Hepatocyte (in vitro differentiated cells): ENCODE measurements at regions not wholly inside any gene's neighbourhood (a gene's known extent, or its start where the extent isn't known, plus 50 kb on each side); places are given as distances from the start of the nearest gene placed in this dataset.

ENCODE experiments used
- EZH2 ChIP-seq: fragments of 200-600 bp; sonication (generic); IDR thresholded peaks from 2 replicates; pipeline ENCODE4 v1.6.1; 2016; ENCODE audit warnings: antibody characterized with exemption, mild to moderate bottlenecking, borderline replicate concordance
- TF ChIP-seq, protein P1 (sequence below): fragments of 200-600 bp; sonication (generic); IDR thresholded peaks from 2 replicates; pipeline ENCODE4 v1.5.1; 2016; ENCODE audit warnings: antibody characterized with exemption, mild to moderate bottlenecking; ENCODE audit not compliant: poor library complexity

DNA sequence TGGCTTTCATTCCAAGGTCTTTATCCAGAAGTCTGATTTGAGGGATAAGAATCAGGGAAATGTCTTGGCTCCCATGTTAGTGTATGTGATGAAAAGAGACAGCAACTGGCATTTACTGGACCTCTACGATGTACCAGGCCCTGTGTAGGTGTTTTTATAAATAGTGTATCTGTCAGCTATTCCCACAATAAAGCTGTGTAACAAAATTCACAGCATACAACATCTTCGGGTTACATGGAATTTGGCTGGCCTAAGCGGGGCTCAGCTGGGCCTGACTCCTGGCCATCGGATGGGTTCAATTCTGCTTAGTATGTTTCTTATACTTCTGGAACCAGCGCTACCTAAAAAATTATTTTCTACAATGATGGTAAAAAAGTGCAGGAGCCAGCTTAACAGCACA is 128.2 kb downstream of the SNX5 start:
- TF ChIP-seq, protein P1, sequence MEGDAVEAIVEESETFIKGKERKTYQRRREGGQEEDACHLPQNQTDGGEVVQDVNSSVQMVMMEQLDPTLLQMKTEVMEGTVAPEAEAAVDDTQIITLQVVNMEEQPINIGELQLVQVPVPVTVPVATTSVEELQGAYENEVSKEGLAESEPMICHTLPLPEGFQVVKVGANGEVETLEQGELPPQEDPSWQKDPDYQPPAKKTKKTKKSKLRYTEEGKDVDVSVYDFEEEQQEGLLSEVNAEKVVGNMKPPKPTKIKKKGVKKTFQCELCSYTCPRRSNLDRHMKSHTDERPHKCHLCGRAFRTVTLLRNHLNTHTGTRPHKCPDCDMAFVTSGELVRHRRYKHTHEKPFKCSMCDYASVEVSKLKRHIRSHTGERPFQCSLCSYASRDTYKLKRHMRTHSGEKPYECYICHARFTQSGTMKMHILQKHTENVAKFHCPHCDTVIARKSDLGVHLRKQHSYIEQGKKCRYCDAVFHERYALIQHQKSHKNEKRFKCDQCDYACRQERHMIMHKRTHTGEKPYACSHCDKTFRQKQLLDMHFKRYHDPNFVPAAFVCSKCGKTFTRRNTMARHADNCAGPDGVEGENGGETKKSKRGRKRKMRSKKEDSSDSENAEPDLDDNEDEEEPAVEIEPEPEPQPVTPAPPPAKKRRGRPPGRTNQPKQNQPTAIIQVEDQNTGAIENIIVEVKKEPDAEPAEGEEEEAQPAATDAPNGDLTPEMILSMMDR = no peak
- TF ChIP-seq EZH2 = no peak
